PC-9 (cell line): ENCODE measurements at regions not wholly inside any gene's neighbourhood (a gene's known extent, or its start where the extent isn't known, plus 50 kb on each side); places are given as distances from the start of the nearest gene placed in this dataset.

Experiments used
- BruUV-seq: library from RNA; stranded (reverse); fragments of 400-500 nt; replicated peaks from 2 replicates; lab custom pipeline; 2021; lab: Mats Ljungman, UMichigan
- CTCF ChIA-PET: fragments of 300-600 bp; sonication (Branson Sonifier 250); formaldehyde crosslinking; loops from one replicate; lab custom pipeline; 2022; ENCODE audit warnings: antibody characterized with exemption; lab: Charles Lee
- POLR2A ChIA-PET: fragments of 300-600 bp; sonication (Branson Sonifier 250); formaldehyde crosslinking; loops from one replicate; lab custom pipeline; 2022; ENCODE audit warnings: antibody characterized with exemption; ENCODE audit not compliant: unreplicated experiment; lab: Charles Lee
- DNase-seq, 2 experiments: peaks; one replicate each; pipeline versions ENCODE4 v3.0.0 to v3.0.0-alpha.2; 2015 to 2022; ENCODE audit warnings: mixed read lengths in 1 of 2
- H2AFZ ChIP-seq: fragments of 200-600 bp; sonication (generic); 2 replicates; pipeline ENCODE4 v1.8.1; 2017; ENCODE audit warnings: antibody characterized with exemption
- H3F3A ChIP-seq: fragments of 200-600 bp; sonication (generic); 2 replicates; pipeline ENCODE4 v1.8.1; 2017; ENCODE audit warnings: antibody characterized with exemption, mild to moderate bottlenecking, low read depth; ENCODE audit not compliant: insufficient read depth
- H3K27ac ChIP-seq: fragments of 200-600 bp; sonication (generic); 2 replicates; pipeline ENCODE4 v1.6.1; 2016; ENCODE audit warnings: mixed run types
- H3K27me3 ChIP-seq: fragments of 200-600 bp; sonication (generic); 2 replicates; pipeline ENCODE4 v1.6.1; 2016; ENCODE audit warnings: low read depth, mixed run types; ENCODE audit not compliant: insufficient read depth
- H3K36me3 ChIP-seq: fragments of 200-600 bp; sonication (generic); 2 replicates; pipeline ENCODE4 v1.6.1; 2016; ENCODE audit warnings: low read depth, mixed run types
- H3K4me1 ChIP-seq: fragments of 200-600 bp; sonication (generic); replicated peaks from 2 replicates; pipeline ENCODE4 v1.6.1; 2016; ENCODE audit warnings: mixed run types; ENCODE audit not compliant: insufficient read depth
- H3K4me2 ChIP-seq: fragments of 200-600 bp; sonication (generic); 2 replicates; pipeline ENCODE4 v1.6.1; 2017; ENCODE audit warnings: mixed run types
- H3K4me3 ChIP-seq: fragments of 200-600 bp; sonication (generic); 2 replicates; pipeline ENCODE4 v1.6.1; 2016; ENCODE audit warnings: mixed run types
- H3K79me2 ChIP-seq: fragments of 200-600 bp; sonication (generic); 2 replicates; pipeline ENCODE4 v1.6.1; 2017; ENCODE audit warnings: low read depth, mixed run types
- H3K9me2 ChIP-seq: fragments of 200-600 bp; sonication (generic); 2 replicates; pipeline ENCODE4 v1.8.1; 2017; ENCODE audit warnings: mild to moderate bottlenecking; ENCODE audit not compliant: insufficient read depth
- H3K9me3 ChIP-seq: fragments of 200-600 bp; sonication (generic); 2 replicates; pipeline ENCODE4 v1.8.1; 2016; ENCODE audit warnings: low read depth; ENCODE audit not compliant: insufficient read depth
- H4K20me1 ChIP-seq: fragments of 200-600 bp; sonication (generic); 2 replicates; pipeline ENCODE4 v1.8.1; 2017; ENCODE audit not compliant: insufficient read depth
- CTCF ChIP-seq: fragments of 200-600 bp; sonication (generic); conservative IDR thresholded peaks from 2 replicates; pipeline ENCODE4 v1.6.1; 2017; ENCODE audit warnings: mixed run types, antibody characterized with exemption, mild to moderate bottlenecking, moderate library complexity
- EZH2 ChIP-seq: fragments of 200-600 bp; sonication (generic); IDR thresholded peaks from 2 replicates; pipeline ENCODE4 v1.8.0; 2017; ENCODE audit warnings: antibody characterized with exemption, low read depth
- intact Hi-C: fragments of 100-400 bp; cut with micrococcal nuclease; formaldehyde crosslinking; loops from one replicate; pipeline ENCODE4 v1.10.0; 2022; ENCODE audit not compliant: unreplicated experiment

GRCh38 chr7:68485253-68485917, 1112.9 kb upstream of the AUTS2 start:
- Histone ChIP-seq H2AFZ (no peak overlapping the region), H3K9me2 (no peaks in the 10 kb centered on the region), H3F3A (no peaks in the 10 kb centered on the region), H4K20me1 (no peaks in the 10 kb centered on the region), H3K9me3 (no peaks in the 10 kb centered on the region), H3K4me1 (no peaks in the 10 kb centered on the region), H3K79me2 (no peaks in the 10 kb centered on the region), H3K27ac (no peak overlapping the region), H3K36me3 (no peaks in the 10 kb centered on the region), H3K27me3 (no peaks in the 10 kb centered on the region), H3K4me2 (no peak overlapping the region), H3K4me3 (no peak overlapping the region)
- ChIA-PET POLR2A (no interaction called here), CTCF (no interaction called here)
- no peak for DNase-seq
- no TSS peak for BruUV-seq
- intact Hi-C loops = no loop called here
- no peak for TF ChIP-seq EZH2
- TF ChIP-seq CTCF = no peak

GRCh38 chr7:68488341-68489060, 1109.8 kb upstream of the AUTS2 start:
- no TSS peak for BruUV-seq
- no peak for DNase-seq
- H3K4me2 ChIP-seq = no peak overlapping the region
- H3K4me3 ChIP-seq = no peak overlapping the region
- no peaks in the 10 kb centered on the region for H3K4me1 ChIP-seq
- TF ChIP-seq CTCF = no peak
- TF ChIP-seq EZH2 = no peak
- ChIA-PET CTCF (no interaction called here), POLR2A (no interaction called here)
- H3K27me3 ChIP-seq = no peaks in the 10 kb centered on the region
- H3K9me2 ChIP-seq = no peaks in the 10 kb centered on the region
- no peaks in the 10 kb centered on the region for H3F3A ChIP-seq
- H4K20me1 ChIP-seq = no peaks in the 10 kb centered on the region
- H3K79me2 ChIP-seq = no peaks in the 10 kb centered on the region
- intact Hi-C loops = no loop called here
- no peak overlapping the region for H2AFZ ChIP-seq
- no peaks in the 10 kb centered on the region for H3K9me3 ChIP-seq
- no peak overlapping the region for H3K27ac ChIP-seq
- no peaks in the 10 kb centered on the region for H3K36me3 ChIP-seq

- TF ChIP-seq EZH2 (no peak), CTCF (no peak)
- no peak overlapping the region for H3K4me2 ChIP-seq
- no TSS peak for BruUV-seq
- H3K9me2 ChIP-seq = no peaks in the 10 kb centered on the region
- H3K79me2 ChIP-seq = no peaks in the 10 kb centered on the region
- no peaks in the 10 kb centered on the region for H3K27me3 ChIP-seq
- H3K4me3 ChIP-seq = no peak overlapping the region
- no peaks in the 10 kb centered on the region for H4K20me1 ChIP-seq
- H2AFZ ChIP-seq = no peak overlapping the region
- no peaks in the 10 kb centered on the region for H3K4me1 ChIP-seq
- POLR2A ChIA-PET = no interaction called here
- H3K27ac ChIP-seq = no peak overlapping the region
- CTCF ChIA-PET = no interaction called here
- no peak for DNase-seq
- intact Hi-C loops = no loop called here
- H3K9me3 ChIP-seq = no peaks in the 10 kb centered on the region
- no peaks in the 10 kb centered on the region for H3K36me3 ChIP-seq
- H3F3A ChIP-seq = no peaks in the 10 kb centered on the region
These were observed 1106.5 kb upstream of the AUTS2 start for GRCh38 chr7:68491523-68492358.
